SIG-M5 treated with dmso at 0.1 percent for 504 hours (cell line): ENCODE measurements at regions not wholly inside any gene's neighbourhood (a gene's known extent, or its start where the extent isn't known, plus 50 kb on each side); places are given as distances from the start of the nearest gene placed in this dataset.
A peak's percentile ranks its signal among the peaks of the same experiment; 100 is the strongest.

ENCODE experiments used
- DNase-seq: peaks from one replicate; lab custom pipeline; 2025; ENCODE audit not compliant: unreplicated experiment; lab: John Stamatoyannopoulos, UW

DNA sequence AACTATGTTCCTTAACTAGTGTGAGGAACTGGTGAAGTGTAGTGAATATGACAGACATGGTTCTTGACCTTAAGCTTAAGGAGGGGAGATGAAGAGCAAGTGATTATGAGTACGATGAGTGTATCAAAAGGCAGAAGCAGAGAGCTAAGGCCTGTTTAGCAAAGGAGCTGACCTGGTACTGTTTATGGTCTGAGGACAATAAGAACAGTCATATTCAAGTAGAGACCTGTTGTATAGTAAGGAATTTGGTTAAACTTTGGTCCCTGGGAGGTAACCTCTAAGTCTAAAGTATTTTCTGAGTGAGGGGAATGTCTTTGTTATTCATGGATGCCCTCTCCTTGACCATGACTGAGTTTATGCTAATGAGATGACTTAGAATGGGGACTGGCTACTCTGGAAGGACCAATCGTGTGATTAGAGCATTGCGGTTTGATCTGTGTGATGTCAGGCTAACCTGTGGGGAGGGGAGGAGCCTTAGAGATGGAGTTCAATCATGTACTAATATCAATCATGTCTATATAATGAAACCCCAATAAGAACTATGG is 389.3 kb downstream of the BMP4 start:
- DNase-seq = no peak

- no peak for DNase-seq
Observed at GRCh38 chr14:53564870-53565269, 391.8 kb downstream of the BMP4 start.

DNA sequence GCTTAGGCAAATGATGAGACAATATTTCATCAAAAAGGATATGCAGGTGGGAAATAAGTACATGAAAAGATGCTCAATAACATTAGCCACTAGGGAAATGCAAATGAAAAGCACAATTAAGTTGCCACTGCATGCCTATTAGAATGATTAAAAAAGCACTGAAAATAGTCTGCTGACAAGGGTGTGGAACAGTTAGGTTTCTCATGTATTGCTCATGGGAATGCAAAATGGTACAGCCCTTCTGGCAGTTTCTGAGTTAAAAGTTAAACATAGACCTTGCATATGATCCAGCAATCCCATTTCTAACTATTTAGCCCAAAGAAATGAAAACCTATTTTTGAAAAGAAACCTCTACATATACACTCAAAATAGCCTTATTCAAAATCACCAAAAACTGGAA is 393.0 kb downstream of the BMP4 start:
- DNase-seq = no peak

GRCh38 chr14:53553221-53553620 is 400.1 kb upstream of the DDHD1 start:
- no peak for DNase-seq

GRCh38 chr14:53551862-53552261 is 398.7 kb upstream of the DDHD1 start:
- DNase-seq = no peak

- no peak for DNase-seq
Observed at GRCh38 chr14:53550776-53551175, 397.7 kb upstream of the DDHD1 start.

DNA sequence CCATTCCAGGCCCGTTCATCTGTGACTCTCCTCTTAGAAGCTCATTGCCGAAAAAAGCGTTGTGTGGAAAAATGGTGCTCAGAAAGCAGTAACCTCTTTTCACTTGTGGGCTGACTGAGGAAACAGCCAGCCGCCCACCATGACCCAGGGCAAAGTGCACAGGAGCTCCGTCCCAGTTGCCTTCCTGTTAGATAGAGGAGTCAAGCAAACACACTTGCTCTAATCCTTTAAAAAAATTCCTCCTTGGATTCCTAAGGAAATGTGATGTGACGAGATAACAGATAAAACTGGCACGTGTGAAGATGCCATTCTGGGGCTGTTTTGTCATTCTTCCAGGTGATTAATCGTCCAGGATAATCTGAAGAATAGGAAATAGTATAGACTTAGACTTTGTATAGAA is 396.8 kb upstream of the DDHD1 start:
- DNase-seq = no peak

DNA sequence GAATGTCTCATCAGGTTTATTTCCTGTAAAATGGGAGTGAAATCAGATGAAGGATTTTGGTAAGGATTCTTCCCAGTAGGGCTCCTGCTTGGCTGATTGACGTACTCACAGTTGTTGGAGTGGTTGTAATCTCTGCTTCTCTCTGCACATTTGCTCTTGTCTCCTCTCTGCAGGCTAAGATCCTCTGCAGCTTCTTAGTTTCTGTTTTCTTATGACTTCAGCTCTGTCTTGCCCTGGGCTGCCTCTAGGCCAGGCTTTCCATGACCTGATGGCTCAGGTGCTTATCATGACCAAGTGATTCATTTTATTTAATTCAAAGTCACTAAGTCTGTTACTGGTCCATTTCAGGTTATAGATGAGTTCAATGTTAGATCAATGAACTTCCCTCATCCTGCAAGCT is 394.5 kb upstream of the DDHD1 start:
- no peak for DNase-seq

DNA sequence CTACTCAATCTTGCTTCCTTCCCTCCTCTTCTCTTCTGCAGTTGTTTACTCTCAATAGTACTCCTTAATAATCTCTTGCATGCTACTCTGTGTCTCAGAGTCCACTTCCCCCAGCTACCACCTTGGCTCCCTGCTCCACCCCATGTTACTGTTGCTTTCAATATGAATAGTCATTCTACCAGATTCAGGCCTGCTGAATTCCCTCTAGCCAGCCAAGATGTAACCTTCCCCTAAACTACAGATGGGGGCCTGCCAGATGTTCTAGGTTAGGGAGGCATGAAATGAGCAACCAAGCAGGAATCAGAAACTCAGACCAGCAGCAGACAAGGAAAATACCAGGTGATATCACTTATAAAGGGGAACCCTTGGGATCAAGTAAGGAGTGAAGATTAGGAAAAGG is 392.1 kb upstream of the DDHD1 start:
- no peak for DNase-seq

GRCh38 chr14:53542732-53543131 is 389.6 kb upstream of the DDHD1 start:
- DNase-seq = no peak

DNA sequence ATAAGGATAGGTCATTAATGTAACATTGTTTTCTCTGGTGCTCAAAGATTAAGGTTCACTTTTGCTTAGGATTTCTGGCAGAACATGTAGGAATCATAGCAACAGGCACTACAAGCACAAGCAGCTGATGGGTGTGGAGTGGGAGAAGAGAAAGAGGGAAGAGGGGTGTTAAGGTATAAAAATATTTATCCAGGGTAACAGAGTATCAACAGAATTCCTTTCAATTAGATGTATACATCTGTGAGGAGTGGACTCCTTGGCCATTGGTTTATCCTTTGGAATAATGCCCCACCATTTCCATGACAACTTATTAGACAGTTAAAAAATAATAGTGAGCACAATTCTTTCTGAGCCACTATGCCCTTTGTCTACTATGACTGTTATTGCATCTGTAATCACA is 388.3 kb upstream of the DDHD1 start:
- no peak for DNase-seq

- DNase-seq = peak; percentile 59
Observed at GRCh38 chr14:53539489-53540126, 386.5 kb upstream of the DDHD1 start.

GRCh38 chr14:53538316-53538881 is 385.3 kb upstream of the DDHD1 start:
- no peak for DNase-seq

DNA sequence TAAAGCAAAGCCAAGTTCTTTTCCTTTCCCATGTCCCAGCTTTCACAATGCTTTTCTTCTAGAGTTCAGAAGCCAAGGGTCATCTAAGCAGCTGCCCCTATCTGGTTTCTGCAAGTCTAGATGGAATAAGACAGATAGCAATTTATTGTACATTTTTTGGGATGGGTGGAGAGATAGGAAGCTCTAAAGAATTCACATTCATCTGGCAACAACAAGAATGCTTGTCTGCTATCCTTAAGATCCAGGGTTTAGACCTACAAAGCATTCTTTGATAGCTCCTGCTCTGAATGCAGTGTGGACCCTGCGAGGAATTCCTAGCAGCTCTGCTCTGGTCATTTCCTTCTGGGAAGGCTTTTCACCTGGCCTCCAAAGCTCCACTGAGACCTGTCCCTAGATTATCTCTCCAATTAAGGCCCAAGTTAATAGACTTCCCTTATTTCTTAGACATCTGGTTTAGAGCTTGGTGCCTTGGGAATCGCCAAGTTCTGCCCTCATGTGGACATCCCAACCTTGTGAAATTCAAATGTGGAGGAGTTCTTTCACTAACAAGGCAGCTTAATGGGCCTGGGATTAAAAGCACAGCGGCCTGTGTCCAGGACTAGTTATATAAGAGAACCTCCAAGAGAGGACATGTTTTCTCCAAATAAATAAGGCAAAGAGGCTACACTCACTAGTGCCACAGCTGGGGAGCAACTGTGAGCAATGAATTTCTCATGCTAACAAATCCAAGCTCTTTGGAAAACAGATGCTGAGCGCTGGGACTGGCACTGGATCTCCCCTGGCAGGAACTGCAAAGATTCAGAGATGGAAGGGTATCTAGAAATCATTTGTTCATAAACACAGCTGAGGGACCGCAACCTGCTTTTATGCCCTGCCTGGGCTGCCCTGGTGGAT is 384.5 kb upstream of the DDHD1 start:
- DNase-seq = no peak

GRCh38 chr14:53536446-53536845 is 383.3 kb upstream of the DDHD1 start:
- no peak for DNase-seq

GRCh38 chr14:53534841-53535240 is 381.7 kb upstream of the DDHD1 start:
- no peak for DNase-seq

DNA sequence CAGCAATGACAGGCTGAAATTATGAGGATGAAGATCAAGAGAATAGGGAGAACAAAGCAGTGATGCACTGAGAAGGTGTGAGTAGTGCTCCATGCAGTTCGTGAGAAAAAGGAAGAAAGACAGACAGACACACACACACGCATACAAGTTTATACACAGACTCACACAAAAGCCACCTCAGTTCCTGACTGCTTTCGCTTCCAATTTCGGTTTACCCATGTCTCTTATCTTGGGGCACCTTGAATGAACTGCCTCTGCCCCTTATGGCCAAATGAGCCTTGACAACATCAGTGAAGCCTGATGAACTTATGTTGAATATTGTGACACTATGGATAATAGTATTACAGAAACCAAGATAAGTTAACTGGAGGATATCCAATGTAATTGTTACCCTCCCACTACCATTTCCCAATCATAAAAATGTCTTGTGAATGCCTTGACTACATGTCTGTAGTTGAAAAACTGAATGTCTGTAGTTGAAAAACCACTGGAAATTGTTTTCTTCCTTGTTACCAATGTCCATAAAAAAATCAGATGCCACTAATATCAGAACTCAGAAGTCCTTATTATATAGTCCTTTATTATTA is 380.4 kb upstream of the DDHD1 start:
- DNase-seq = no peak

- DNase-seq = no peak
Observed at GRCh38 chr14:53532853-53533252, 379.7 kb upstream of the DDHD1 start.

- DNase-seq = no peak
Observed at GRCh38 chr14:53531730-53532129, 378.6 kb upstream of the DDHD1 start.

GRCh38 chr14:53531156-53531555 is 378.0 kb upstream of the DDHD1 start:
- DNase-seq = no peak

GRCh38 chr14:53529519-53529918 is 376.4 kb upstream of the DDHD1 start:
- DNase-seq = no peak
